ENCODE measurements at regions not wholly inside any gene's neighbourhood (a gene's known extent, or its start where the extent isn't known, plus 50 kb on each side); places are given as distances from the start of the nearest gene placed in this dataset.

DNA sequence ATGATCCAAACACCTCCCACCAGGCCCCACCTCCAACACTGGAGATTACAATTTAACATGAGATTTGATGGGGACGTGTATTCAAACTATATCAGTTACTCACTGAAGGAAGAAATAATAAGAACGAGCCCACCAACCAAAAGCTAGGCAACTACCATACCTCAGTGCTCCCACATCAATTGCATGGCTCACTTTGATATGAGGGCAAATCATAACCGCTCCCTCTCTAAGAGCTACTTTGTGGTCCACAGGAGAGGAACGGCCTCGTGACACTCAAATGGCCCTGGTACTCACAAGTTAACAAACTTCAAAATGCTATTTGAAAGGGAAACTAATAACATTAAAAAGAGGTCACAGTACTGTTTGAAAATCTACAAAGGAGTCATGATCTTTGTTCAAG, 170.7 kb upstream of the SLC7A11 start:
- ATAC-seq (ENCODE audit: insufficient read depth, low FRiP score) = no peak
- WGBS, 2 donors = 72 to 80% methylated on average over 5 of the region's 5 CpGs
- no peak overlapping the region for H3K27ac ChIP-seq (ENCODE audit: low read depth in 1 of 2, low read length in 1 of 2)

DNA sequence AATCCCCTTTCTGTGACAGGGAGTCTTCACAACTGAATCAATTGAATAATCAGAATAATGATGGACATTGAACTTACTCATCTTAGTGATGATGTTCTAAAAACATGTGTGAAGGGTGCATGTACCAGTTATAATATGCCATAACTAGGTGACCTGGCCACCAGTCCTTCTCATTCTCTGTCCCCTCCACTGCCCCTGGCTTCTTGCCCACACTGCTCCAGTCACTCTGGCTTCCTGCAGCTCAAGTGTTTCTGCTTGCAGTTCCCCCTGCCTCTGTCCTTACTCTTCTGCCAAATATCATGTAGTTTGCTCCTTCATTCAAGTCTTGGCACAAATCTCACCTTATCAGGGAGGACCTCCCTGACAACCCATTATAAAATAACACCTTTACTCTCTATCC, 168.1 kb upstream of the SLC7A11 start:
- Histone ChIP-seq H3K9me3 (ENCODE audit: control insufficient read depth in 4 of 4, insufficient read depth in 3 of 4, low read length in 3 of 4) (no peaks in the 10 kb centered on the region), H3K9ac (ENCODE audit: insufficient read depth in 1 of 2, low read length in 2 of 2) (no peak overlapping the region), H3K4me3 (no peak overlapping the region), H3K27ac (ENCODE audit: low read depth in 1 of 2, low read length in 1 of 2) (no peak overlapping the region), H3K27me3 (ENCODE audit: control insufficient read depth in 3 of 3, insufficient read depth in 3 of 3, low read length in 2 of 3) (no peaks in the 10 kb centered on the region), H3K4me1 (ENCODE audit: control insufficient read depth in 5 of 5, insufficient read depth in 5 of 5, low read length in 5 of 5) (peaks cover 0 to 7% (median 3%) of the 10 kb centered on the region in 5 donors), H3K36me3 (ENCODE audit: control insufficient read depth in 4 of 4, insufficient read depth in 4 of 4, low read length in 4 of 4) (no peaks in the 10 kb centered on the region)
- DNase-seq (peak in 1 of 3 donors; percentile 11), ATAC-seq (ENCODE audit: insufficient read depth, low FRiP score) (no peak)
- TF ChIP-seq CTCF (IDR thresholded peaks at IDR 0.05; ENCODE audit: control extremely low read depth, extremely low read depth) = no peak

More for the DNA sequence above, 170.7 kb upstream of the SLC7A11 start:
- H3K4me1 ChIP-seq (ENCODE audit: control insufficient read depth in 5 of 5, insufficient read depth in 5 of 5, low read length in 5 of 5) = no peaks in the 10 kb centered on the region
- H3K9ac ChIP-seq (ENCODE audit: insufficient read depth in 1 of 2, low read length in 2 of 2) = no peak overlapping the region
- H3K27me3 ChIP-seq (ENCODE audit: control insufficient read depth in 3 of 3, insufficient read depth in 3 of 3, low read length in 2 of 3) = no peaks in the 10 kb centered on the region
- TF ChIP-seq CTCF (IDR thresholded peaks at IDR 0.05; ENCODE audit: control extremely low read depth, extremely low read depth) = no peak
- no peak overlapping the region for H3K4me3 ChIP-seq
- no peaks in the 10 kb centered on the region for H3K36me3 ChIP-seq (ENCODE audit: control insufficient read depth in 4 of 4, insufficient read depth in 4 of 4, low read length in 4 of 4)
- H3K9me3 ChIP-seq (ENCODE audit: control insufficient read depth in 4 of 4, insufficient read depth in 3 of 4, low read length in 3 of 4) = no peaks in the 10 kb centered on the region
- DNase-seq = no peak

GRCh38 chr4:138409670-138410069, 167.5 kb upstream of the SLC7A11 start:
- Histone ChIP-seq H3K27me3 (ENCODE audit: control insufficient read depth in 3 of 3, insufficient read depth in 3 of 3, low read length in 2 of 3) (no peaks in the 10 kb centered on the region), H3K4me1 (ENCODE audit: control insufficient read depth in 5 of 5, insufficient read depth in 5 of 5, low read length in 5 of 5) (peaks cover 0 to 10% (median 3%) of the 10 kb centered on the region in 5 donors), H3K4me3 (no peak overlapping the region), H3K9me3 (ENCODE audit: control insufficient read depth in 4 of 4, insufficient read depth in 3 of 4, low read length in 3 of 4) (no peaks in the 10 kb centered on the region), H3K9ac (ENCODE audit: insufficient read depth in 1 of 2, low read length in 2 of 2) (no peak overlapping the region), H3K27ac (ENCODE audit: low read depth in 1 of 2, low read length in 1 of 2) (no peak overlapping the region), H3K36me3 (ENCODE audit: control insufficient read depth in 4 of 4, insufficient read depth in 4 of 4, low read length in 4 of 4) (no peaks in the 10 kb centered on the region)
- 82 to 83% methylated on average over 3 of the region's 3 CpGs for WGBS, 2 donors
- no peak for DNase-seq
- no peak for TF ChIP-seq CTCF (IDR thresholded peaks at IDR 0.05; ENCODE audit: control extremely low read depth, extremely low read depth)
- ATAC-seq (ENCODE audit: insufficient read depth, low FRiP score) = no peak

- H3K36me3 ChIP-seq (ENCODE audit: control insufficient read depth in 4 of 4, insufficient read depth in 4 of 4, low read length in 4 of 4) = no peaks in the 10 kb centered on the region
- no peaks in the 10 kb centered on the region for H3K27me3 ChIP-seq (ENCODE audit: control insufficient read depth in 3 of 3, insufficient read depth in 3 of 3, low read length in 2 of 3)
- no peak for ATAC-seq (ENCODE audit: insufficient read depth, low FRiP score)
- no peak overlapping the region for H3K4me3 ChIP-seq
- 39 to 74% methylated on average over 2 of the region's 2 CpGs for WGBS, 2 donors
- DNase-seq = no peak
- H3K27ac ChIP-seq (ENCODE audit: low read depth in 1 of 2, low read length in 1 of 2) = no peak overlapping the region
- H3K9ac ChIP-seq (ENCODE audit: insufficient read depth in 1 of 2, low read length in 2 of 2) = no peak overlapping the region
- peaks cover 0 to 10% (median 3%) of the 10 kb centered on the region in 5 donors for H3K4me1 ChIP-seq (ENCODE audit: control insufficient read depth in 5 of 5, insufficient read depth in 5 of 5, low read length in 5 of 5)
- no peak for TF ChIP-seq CTCF (IDR thresholded peaks at IDR 0.05; ENCODE audit: control extremely low read depth, extremely low read depth)
- no peaks in the 10 kb centered on the region for H3K9me3 ChIP-seq (ENCODE audit: control insufficient read depth in 4 of 4, insufficient read depth in 3 of 4, low read length in 3 of 4)
Measured at GRCh38 chr4:138408758-138409157, 166.6 kb upstream of the SLC7A11 start.
